Motor neuron (in vitro differentiated cells): ENCODE measurements at regions not wholly inside any gene's neighbourhood (a gene's known extent, or its start where the extent isn't known, plus 50 kb on each side); places are given as distances from the start of the nearest gene placed in this dataset.

Source experiments
- ATAC-seq, 8 experiments: fragments of 200-7000 bp; cut with Tn5 transposase; replicated peaks in 6 of 8; 2 replicates each; pipeline ENCODE4 v1.8.0; 2021; ENCODE audit warnings: mild to moderate bottlenecking in 8 of 8, moderate library complexity in 8 of 8
- H3K27ac ChIP-seq, 2 donors: fragments of 250-450 bp; sonication (Bioruptor Pico); 2 replicates each; pipeline ENCODE4 v1.9.0; 2021; ENCODE audit warnings: antibody characterized with exemption in 2 of 2, mild to moderate bottlenecking in 2 of 2, moderate library complexity in 1 of 2
- H3K4me1 ChIP-seq, 2 donors: fragments of 250-450 bp; sonication (Bioruptor Pico); replicated peaks in 1 of 2; 2 replicates each; pipeline ENCODE4 v1.6.1; 2021; ENCODE audit warnings: antibody characterized with exemption in 2 of 2, mild to moderate bottlenecking in 2 of 2, moderate library complexity in 1 of 2
- H3K4me3 ChIP-seq, 5 donors: fragments of 250-450 bp; sonication (Bioruptor Pico); 2 replicates each; pipeline ENCODE4 v1.9.0; 2021; ENCODE audit warnings: antibody characterized with exemption in 5 of 5, mild to moderate bottlenecking in 5 of 5, moderate library complexity in 4 of 5
- WGBS, 10 experiments: fragments of 450-650 bp; shearing (Covaris generic); methylation state at CpG; one replicate each; pipeline ENCODE4 v1.0.0; 2022; 5-methylcytosine and 5-hydroxymethylcytosine counted together
- in situ Hi-C, 9 experiments: fragments of 400-800 bp; cut with MboI; loops; one replicate each; pipeline ENCODE4 v1.15.0; 2021; ENCODE audit warnings: low sequenced_read_pairs in 9 of 9, low pct_unique_long_range_greater_than_20kb in 2 of 9; ENCODE audit not compliant: unreplicated experiment in 9 of 9

DNA sequence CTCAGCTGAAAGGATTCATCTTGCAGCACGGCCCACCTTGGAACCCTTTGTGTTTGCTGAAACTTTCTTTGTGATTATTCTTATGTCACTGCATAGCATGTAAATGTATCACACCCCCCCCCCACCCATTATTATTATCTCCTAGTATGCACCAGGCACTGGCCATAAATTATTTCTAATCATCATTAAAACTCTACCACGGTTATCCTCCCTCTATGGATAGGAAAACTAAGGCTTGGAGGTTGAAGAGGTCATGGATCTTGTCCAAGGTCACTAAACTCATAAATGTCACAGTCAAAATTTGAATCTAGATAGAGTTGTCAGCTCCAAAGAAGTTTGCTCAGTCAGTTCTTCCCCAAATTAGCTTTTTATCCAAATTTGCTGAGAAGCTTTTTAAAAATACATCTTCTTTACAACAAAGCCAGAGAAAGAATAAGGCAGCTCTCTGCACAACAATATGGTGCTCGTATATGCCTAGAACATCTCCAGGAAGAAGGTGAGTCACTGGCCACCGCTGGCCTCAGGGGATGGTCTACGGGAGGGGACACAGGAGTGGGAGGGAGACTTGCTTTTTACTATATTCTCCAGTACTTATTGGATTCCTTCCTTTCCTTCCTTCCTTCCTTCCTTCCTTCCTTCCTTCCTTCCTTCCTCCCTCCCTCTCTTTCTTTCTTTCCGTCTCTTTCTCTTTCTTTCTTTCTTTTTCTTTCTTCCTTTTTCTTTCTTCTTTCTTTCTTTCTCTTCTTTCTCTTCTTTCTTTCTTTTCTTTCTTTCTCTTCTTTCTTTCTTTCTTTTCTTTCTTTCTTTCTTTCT is 134.5 kb downstream of the VEGFA start:
- in situ Hi-C loops, result no loop called here
- peak in 7 of 8 experiments; percentile 37 to 81 (median 48) for ATAC-seq
- Histone ChIP-seq H3K4me3 (no peak overlapping the region), H3K4me1 (peaks cover 21 to 37% of the 10 kb centered on the region in 2 donors), H3K27ac (no peak overlapping the region)
- 25 to 100% (median 84%) methylated on average over 1 to 5 of the region's 6 CpGs for WGBS, 10 experiments

GRCh38 chr6:43903739-43904290 is 133.8 kb downstream of the VEGFA start:
- no peak overlapping the region for H3K27ac ChIP-seq
- H3K4me1 ChIP-seq, result peaks cover 21 to 30% of the 10 kb centered on the region in 2 donors
- no peak overlapping the region for H3K4me3 ChIP-seq
- 40 to 100% (median 97%) methylated on average over 1 to 5 of the region's 7 CpGs; no CpG with 5 or more reads in 4 of the 10 experiments for WGBS, 10 experiments
- in situ Hi-C loops, result no loop called here
- ATAC-seq, result peak in 1 of 8 experiments; percentile 20

DNA sequence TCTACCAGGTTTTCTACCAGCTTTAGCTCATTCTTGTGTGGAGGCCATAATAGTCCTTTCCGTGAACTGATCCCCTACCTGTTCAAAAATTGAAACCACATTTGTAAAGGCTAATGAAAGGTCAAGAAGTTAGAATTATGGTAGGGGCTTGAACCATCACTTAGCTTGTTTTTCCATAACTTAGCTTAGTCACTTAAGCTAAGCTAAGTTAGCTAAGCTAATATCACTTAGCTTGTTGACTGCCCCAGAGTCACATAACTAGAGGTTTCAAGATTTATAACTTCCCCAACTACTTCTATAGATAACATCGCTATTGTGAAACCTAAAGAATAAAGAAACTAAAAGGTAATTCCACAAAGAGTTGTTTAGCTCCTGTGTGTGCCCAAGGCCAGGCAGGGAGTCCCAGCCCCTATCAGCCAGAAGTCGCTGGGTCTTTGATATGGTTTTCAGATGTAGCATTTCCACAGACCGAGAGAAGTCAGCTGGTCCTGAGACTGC is 131.8 kb downstream of the VEGFA start:
- ATAC-seq, result peak in 3 of 8 experiments; percentile 26 to 29 (median 28)
- 68 to 100% (median 86%) methylated on average over 1 to 4 of the region's 4 CpGs; no CpG with 5 or more reads in 3 of the 10 experiments for WGBS, 10 experiments
- in situ Hi-C loops, result no loop called here
- Histone ChIP-seq H3K27ac (no peak overlapping the region), H3K4me3 (no peak overlapping the region), H3K4me1 (peaks cover 29 to 38% of the 10 kb centered on the region in 2 donors)

DNA sequence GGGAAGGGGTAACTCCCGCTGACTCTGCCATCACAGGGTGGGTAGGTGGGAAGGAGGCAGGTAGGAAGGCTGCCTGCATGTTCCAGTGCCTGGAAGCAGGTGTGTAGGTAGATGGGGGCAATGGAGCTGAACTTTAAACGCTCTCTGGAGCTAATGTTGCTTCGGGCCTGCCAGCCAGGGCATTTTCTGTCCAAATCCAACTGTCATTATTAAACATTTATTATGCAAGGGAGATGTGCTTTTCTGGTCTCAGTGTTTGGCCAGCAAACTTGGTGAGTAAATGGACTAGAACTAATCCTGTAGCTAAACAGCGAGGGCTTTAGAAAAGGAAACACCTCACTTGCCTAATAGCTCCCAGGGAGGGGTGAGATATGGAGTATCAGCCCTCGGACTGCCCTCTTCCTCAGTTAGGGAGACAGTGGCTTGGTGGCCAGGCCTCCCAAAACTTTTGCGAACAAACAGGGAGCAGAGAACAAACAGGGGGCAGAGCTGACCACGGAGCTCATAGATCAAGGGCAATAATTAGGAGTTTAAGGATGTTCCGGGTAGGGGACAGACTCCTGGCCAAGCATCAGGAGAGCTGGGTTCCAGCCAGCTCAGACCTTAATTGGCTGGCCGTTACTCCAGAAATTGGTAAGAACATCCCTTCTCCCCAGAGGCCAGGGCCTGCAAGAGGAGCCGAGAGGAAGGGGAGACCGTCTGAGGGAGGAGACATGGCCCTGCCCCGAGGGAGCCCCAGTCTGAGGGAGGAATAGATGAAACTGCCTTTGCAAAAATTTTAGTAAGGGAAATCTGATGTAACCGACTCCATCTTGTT is 131.1 kb downstream of the VEGFA start:
- Histone ChIP-seq H3K4me1 (peaks cover 29 to 42% of the 10 kb centered on the region in 2 donors), H3K4me3 (no peak overlapping the region), H3K27ac (no peak overlapping the region)
- in situ Hi-C loops, result no loop called here
- ATAC-seq, result peak in 4 of 8 experiments; percentile 16 to 65 (median 54)
- 62 to 97% (median 88%) methylated on average over 4 to 9 of the region's 13 CpGs; no CpG with 5 or more reads in 1 of the 10 experiments for WGBS, 10 experiments

DNA sequence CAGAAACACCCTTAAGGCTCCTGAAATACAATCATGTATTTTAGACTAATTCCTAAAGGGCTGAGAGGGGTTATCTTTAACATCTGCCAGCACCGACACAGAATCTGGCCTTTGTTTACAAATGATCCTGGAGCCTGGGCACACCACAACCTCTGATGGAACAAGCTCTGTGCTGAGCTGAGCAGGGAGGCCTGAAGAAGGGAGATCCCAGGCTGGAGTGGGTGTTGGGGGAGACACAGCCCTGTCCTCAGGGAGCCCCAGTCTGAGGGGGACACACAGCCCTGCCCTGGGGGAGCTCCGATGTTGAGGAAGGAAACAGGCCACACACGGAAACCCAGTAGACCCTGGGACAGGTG is 130.5 kb downstream of the VEGFA start:
- WGBS, 10 experiments, result 60 to 100% (median 80%) methylated on average over 1 to 2 of the region's 3 CpGs; no CpG with 5 or more reads in 5 of the 10 experiments
- Histone ChIP-seq H3K27ac (no peak overlapping the region), H3K4me1 (peaks cover 26 to 42% of the 10 kb centered on the region in 2 donors), H3K4me3 (no peak overlapping the region)
- in situ Hi-C loops, result no loop called here
- ATAC-seq, result peak in 2 of 8 experiments; percentile 9 to 19

DNA sequence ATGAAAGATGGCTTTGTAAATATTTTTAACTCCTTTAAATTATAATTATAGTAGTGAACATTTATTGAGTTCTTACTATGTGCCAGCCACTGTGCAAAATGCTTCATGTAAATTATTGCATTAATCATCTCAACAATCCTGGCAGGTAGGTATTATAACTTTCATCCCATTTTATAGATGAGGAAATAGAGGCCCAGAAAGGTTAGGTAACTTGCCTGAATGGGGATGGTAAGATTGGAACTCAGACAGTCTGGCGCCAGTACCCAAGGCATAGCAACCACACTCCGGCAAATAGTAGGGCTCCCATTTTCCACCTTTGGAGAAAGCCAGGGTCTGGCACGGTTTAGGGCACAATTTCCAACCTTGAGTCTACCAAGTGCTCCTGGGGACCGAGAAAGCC is 129.8 kb downstream of the VEGFA start:
- ATAC-seq, result no peak
- in situ Hi-C loops, result no loop called here
- Histone ChIP-seq H3K4me1 (peaks cover 25 to 42% of the 10 kb centered on the region in 2 donors), H3K27ac (no peak overlapping the region), H3K4me3 (no peak overlapping the region)
- WGBS, 10 experiments, result 80 to 100% (median 97%) methylated on average over 1 to 3 of the region's 4 CpGs; no CpG with 5 or more reads in 6 of the 10 experiments

GRCh38 chr6:43898358-43899131 is 128.5 kb downstream of the VEGFA start:
- H3K27ac ChIP-seq, result no peak overlapping the region
- no peak overlapping the region for H3K4me3 ChIP-seq
- ATAC-seq, result no peak
- H3K4me1 ChIP-seq, result peaks cover 23 to 35% of the 10 kb centered on the region in 2 donors
- 71 to 100% (median 100%) methylated on average over 1 to 2 of the region's 4 CpGs; no CpG with 5 or more reads in 1 of the 10 experiments for WGBS, 10 experiments
- in situ Hi-C loops, result no loop called here

DNA sequence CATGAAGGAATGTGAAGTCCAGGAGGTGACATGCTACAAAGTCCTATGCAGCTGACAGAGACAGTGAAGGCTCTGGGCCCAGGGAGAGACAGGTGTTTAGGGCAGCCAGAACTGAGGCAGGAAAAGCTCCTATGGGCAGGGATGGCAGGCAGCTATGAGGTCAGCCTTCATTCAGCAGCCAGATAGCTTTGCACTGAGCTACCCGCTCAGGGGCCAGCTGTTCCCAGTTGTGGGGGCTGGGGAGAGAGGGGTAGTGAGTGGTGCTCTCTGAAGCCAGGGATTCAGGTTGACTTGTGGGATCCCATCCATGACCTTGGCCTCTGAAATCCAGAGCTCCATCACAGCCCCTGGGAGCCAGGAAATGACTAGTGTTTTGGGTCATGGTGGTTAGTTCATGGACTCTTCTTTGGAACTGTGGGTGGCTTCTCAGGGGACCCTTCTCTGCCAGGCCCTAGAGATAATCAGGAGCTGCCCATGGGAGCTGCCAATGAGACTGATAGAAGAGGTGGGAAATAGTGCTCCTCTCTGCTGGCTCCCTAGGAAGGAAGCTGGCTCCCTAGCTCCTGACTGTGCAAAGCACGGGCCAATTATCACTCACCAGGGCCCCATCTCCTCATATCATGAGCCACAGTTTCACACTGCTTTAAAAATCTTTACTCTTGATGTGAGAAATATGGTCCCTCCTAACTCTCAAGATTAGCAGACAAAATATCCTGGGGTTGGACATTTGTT is 127.7 kb downstream of the VEGFA start:
- H3K4me1 ChIP-seq, result peaks cover 25 to 35% of the 10 kb centered on the region in 2 donors
- peak in 3 of 8 experiments; percentile 17 to 26 (median 23) for ATAC-seq
- WGBS, 10 experiments, result 75 to 100% (median 90%) methylated on average over 1 of the region's 2 CpGs; no CpG with 5 or more reads in 6 of the 10 experiments
- no peak overlapping the region for H3K4me3 ChIP-seq
- in situ Hi-C loops, result no loop called here
- H3K27ac ChIP-seq, result no peak overlapping the region

DNA sequence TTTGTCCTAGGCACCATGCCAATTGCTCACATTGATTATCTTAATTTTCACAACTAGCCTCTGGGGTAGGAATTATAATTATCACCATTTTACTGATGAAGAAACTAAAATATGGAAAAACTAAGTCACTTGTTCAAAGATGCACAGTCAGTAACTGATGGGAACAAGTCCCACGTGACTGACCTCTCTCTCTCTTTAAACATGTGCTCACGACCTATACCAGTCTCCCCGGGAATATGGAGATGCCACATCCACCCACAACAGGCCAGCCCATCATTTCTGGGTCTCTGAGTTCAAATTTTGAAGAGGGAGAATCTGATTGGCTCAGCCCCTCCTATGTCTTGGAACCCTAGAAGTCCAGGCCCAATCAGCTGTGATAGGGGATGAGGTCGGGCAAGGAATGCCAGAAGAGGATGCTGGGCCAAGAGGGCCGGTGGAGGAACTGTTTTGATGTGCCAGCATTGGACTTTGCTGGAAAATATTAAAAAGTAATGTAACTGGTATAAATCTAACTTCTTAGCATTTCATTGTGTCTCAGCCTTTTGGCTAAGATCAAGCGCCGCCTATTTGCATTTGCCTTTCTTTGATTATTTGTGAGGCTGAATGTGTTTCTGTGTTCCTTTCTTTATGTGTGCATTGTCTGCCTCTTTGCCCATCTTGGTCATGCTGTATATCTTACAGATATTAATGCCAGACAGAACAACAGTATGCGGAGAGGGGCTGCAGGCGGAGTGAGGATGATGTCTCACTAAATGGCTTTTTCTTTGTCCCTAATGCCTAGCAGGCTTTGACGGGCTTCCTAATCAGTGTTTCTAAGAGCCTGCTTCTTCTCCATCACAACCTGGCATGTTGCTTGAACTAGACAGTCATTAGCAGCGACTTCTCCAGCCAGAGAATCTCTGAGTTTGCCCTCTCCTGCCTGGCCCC is 126.6 kb downstream of the VEGFA start:
- Histone ChIP-seq H3K4me1 (peaks cover 27 to 32% of the 10 kb centered on the region in 2 donors), H3K4me3 (no peak overlapping the region), H3K27ac (peak overlapping the region in 1 of 2 donors; percentile 40)
- WGBS, 10 experiments, result 40 to 100% (median 67%) methylated on average over 1 to 9 of the region's 11 CpGs
- in situ Hi-C loops, result no loop called here
- ATAC-seq, result peak in 5 of 8 experiments; percentile 37 to 65 (median 59)

- ATAC-seq, result no peak
- in situ Hi-C loops, result no loop called here
Measured at GRCh38 chr6:43895656-43896328, 125.8 kb downstream of the VEGFA start.

More at GRCh38 chr6:43895656-43896328, 125.8 kb downstream of the VEGFA start:
- 33 to 100% (median 81%) methylated on average over 2 to 5 of the region's 5 CpGs for WGBS, 10 experiments
- no peak overlapping the region for H3K4me3 ChIP-seq
- no peak overlapping the region for H3K27ac ChIP-seq
- H3K4me1 ChIP-seq, result peaks cover 27 to 32% of the 10 kb centered on the region in 2 donors
